Stimulated activated effector memory CD8-positive, alpha-beta T cell treated with anti-CD3 and anti-CD28 coated beads, Interleukin-12 subunit alpha, Interleukin-12 subunit beta, amount 100 ng/mL, for 72 hours (primary cell): ENCODE measurements at regions not wholly inside any gene's neighbourhood (a gene's known extent, or its start where the extent isn't known, plus 50 kb on each side); places are given as distances from the start of the nearest gene placed in this dataset.
A peak's percentile ranks its signal among the peaks of the same experiment; 100 is the strongest.

Source experiments
- ATAC-seq: fragments of 150-1000 bp; cut with Tn5 transposase; 2 replicates; pipeline ENCODE4 v1.10.0; 2021
- DNase-seq, 2 donors: peaks; one replicate each; pipeline ENCODE4 v3.0.0; 2021 to 2022; ENCODE audit warnings: low spot score in 2 of 2
- H3K27ac Mint-ChIP-seq: one replicate; pipeline ENCODE4 v1.8.0; 2022; ENCODE audit warnings: mild to moderate bottlenecking, mixed read lengths
- H3K36me3 Mint-ChIP-seq: one replicate; pipeline ENCODE4 v1.8.0; 2022; ENCODE audit warnings: mild to moderate bottlenecking, mixed read lengths
- H3K4me1 Mint-ChIP-seq: one replicate; pipeline ENCODE4 v1.8.0; 2022; ENCODE audit warnings: mixed read lengths
- H3K4me3 Mint-ChIP-seq: one replicate; pipeline ENCODE4 v1.8.0; 2022; ENCODE audit warnings: mild to moderate bottlenecking, mixed read lengths
- H3K9me3 Mint-ChIP-seq: one replicate; pipeline ENCODE4 v1.8.0; 2022; ENCODE audit warnings: mixed read lengths

- Mint-ChIP-seq H3K27ac (no peak overlapping the region), H3K4me3 (no peak overlapping the region), H3K9me3 (no peaks in the 10 kb centered on the region), H3K36me3 (no peaks in the 10 kb centered on the region), H3K4me1 (no peaks in the 10 kb centered on the region)
- ATAC-seq (no peak), DNase-seq (no peak)
Observed at GRCh38 chr5:61731267-61731945, 399.3 kb downstream of the ZSWIM6 start.

GRCh38 chr5:61731946-61732314, 399.9 kb downstream of the ZSWIM6 start:
- ATAC-seq (no peak), DNase-seq (no peak)
- H3K4me3 Mint-ChIP-seq: no peak overlapping the region
- no peaks in the 10 kb centered on the region for H3K4me1 Mint-ChIP-seq
- H3K36me3 Mint-ChIP-seq: no peaks in the 10 kb centered on the region
- no peaks in the 10 kb centered on the region for H3K9me3 Mint-ChIP-seq
- no peak overlapping the region for H3K27ac Mint-ChIP-seq

- Mint-ChIP-seq H3K36me3 (no peaks in the 10 kb centered on the region), H3K9me3 (no peaks in the 10 kb centered on the region), H3K4me1 (no peaks in the 10 kb centered on the region), H3K27ac (no peak overlapping the region), H3K4me3 (no peak overlapping the region)
- DNase-seq (no peak), ATAC-seq (no peak)
Observed at GRCh38 chr5:61732369-61732768, 400.3 kb downstream of the ZSWIM6 start.

GRCh38 chr5:61732796-61733195, 400.7 kb downstream of the ZSWIM6 start:
- DNase-seq (no peak), ATAC-seq (no peak)
- H3K36me3 Mint-ChIP-seq: no peaks in the 10 kb centered on the region
- no peak overlapping the region for H3K4me3 Mint-ChIP-seq
- no peak overlapping the region for H3K27ac Mint-ChIP-seq
- H3K9me3 Mint-ChIP-seq: no peaks in the 10 kb centered on the region
- no peaks in the 10 kb centered on the region for H3K4me1 Mint-ChIP-seq

- Mint-ChIP-seq H3K27ac (no peak overlapping the region), H3K4me1 (no peaks in the 10 kb centered on the region), H3K4me3 (no peak overlapping the region), H3K9me3 (no peaks in the 10 kb centered on the region), H3K36me3 (no peaks in the 10 kb centered on the region)
- ATAC-seq (peak; percentile 31), DNase-seq (no peak)
Observed at GRCh38 chr5:61734001-61734400, 401.9 kb downstream of the ZSWIM6 start.

GRCh38 chr5:61734966-61735365, 402.9 kb downstream of the ZSWIM6 start:
- ATAC-seq: no peak
- DNase-seq: no peak
- H3K9me3 Mint-ChIP-seq: no peaks in the 10 kb centered on the region
- H3K4me1 Mint-ChIP-seq: no peaks in the 10 kb centered on the region
- no peak overlapping the region for H3K4me3 Mint-ChIP-seq
- no peak overlapping the region for H3K27ac Mint-ChIP-seq
- H3K36me3 Mint-ChIP-seq: no peaks in the 10 kb centered on the region

GRCh38 chr5:61735531-61735930, 403.5 kb downstream of the ZSWIM6 start:
- no peaks in the 10 kb centered on the region for H3K4me1 Mint-ChIP-seq
- H3K27ac Mint-ChIP-seq: no peak overlapping the region
- H3K4me3 Mint-ChIP-seq: no peak overlapping the region

GRCh38 chr5:61735995-61736394, 403.9 kb downstream of the ZSWIM6 start:
- no peak for DNase-seq
- no peak overlapping the region for H3K4me3 Mint-ChIP-seq
- no peaks in the 10 kb centered on the region for H3K9me3 Mint-ChIP-seq
- H3K27ac Mint-ChIP-seq: no peak overlapping the region
- no peak for ATAC-seq
- H3K36me3 Mint-ChIP-seq: no peaks in the 10 kb centered on the region
- no peaks in the 10 kb centered on the region for H3K4me1 Mint-ChIP-seq

More at GRCh38 chr5:61735531-61735930, 403.5 kb downstream of the ZSWIM6 start:
- ATAC-seq (no peak), DNase-seq (no peak)
- no peaks in the 10 kb centered on the region for H3K36me3 Mint-ChIP-seq
- H3K9me3 Mint-ChIP-seq: no peaks in the 10 kb centered on the region

- H3K4me1 Mint-ChIP-seq: no peaks in the 10 kb centered on the region
- DNase-seq: no peak
- H3K27ac Mint-ChIP-seq: no peak overlapping the region
- H3K4me3 Mint-ChIP-seq: no peak overlapping the region
- no peaks in the 10 kb centered on the region for H3K36me3 Mint-ChIP-seq
- ATAC-seq: no peak
- no peaks in the 10 kb centered on the region for H3K9me3 Mint-ChIP-seq
Observed at GRCh38 chr5:61737301-61737963, 405.4 kb downstream of the ZSWIM6 start.

GRCh38 chr5:61737964-61738340, 405.9 kb downstream of the ZSWIM6 start:
- Mint-ChIP-seq H3K27ac (no peak overlapping the region), H3K9me3 (no peaks in the 10 kb centered on the region), H3K36me3 (no peaks in the 10 kb centered on the region), H3K4me3 (no peak overlapping the region), H3K4me1 (no peaks in the 10 kb centered on the region)
- DNase-seq (no peak), ATAC-seq (no peak)

- Mint-ChIP-seq H3K9me3 (no peaks in the 10 kb centered on the region), H3K4me3 (no peak overlapping the region), H3K27ac (no peak overlapping the region), H3K36me3 (no peaks in the 10 kb centered on the region), H3K4me1 (no peaks in the 10 kb centered on the region)
- no peak for ATAC-seq
- no peak for DNase-seq
Observed at GRCh38 chr5:61738446-61738845, 406.4 kb downstream of the ZSWIM6 start.

- Mint-ChIP-seq H3K9me3 (peaks cover 1% of the 10 kb centered on the region), H3K36me3 (no peaks in the 10 kb centered on the region), H3K4me3 (no peak overlapping the region), H3K27ac (no peak overlapping the region), H3K4me1 (no peaks in the 10 kb centered on the region)
- no peak for DNase-seq
- ATAC-seq: peak; percentile 28
Observed at GRCh38 chr5:61744690-61745619, 412.9 kb downstream of the ZSWIM6 start.

- no peak for DNase-seq
- Mint-ChIP-seq H3K9me3 (peaks cover 3% of the 10 kb centered on the region), H3K4me1 (no peaks in the 10 kb centered on the region), H3K36me3 (no peaks in the 10 kb centered on the region), H3K27ac (no peak overlapping the region), H3K4me3 (no peak overlapping the region)
- ATAC-seq: no peak
Observed at GRCh38 chr5:61746831-61747575, 414.9 kb downstream of the ZSWIM6 start.

GRCh38 chr5:61748121-61748520, 416.1 kb downstream of the ZSWIM6 start:
- H3K9me3 Mint-ChIP-seq: peaks cover 3% of the 10 kb centered on the region
- ATAC-seq (no peak), DNase-seq (no peak)
- H3K36me3 Mint-ChIP-seq: no peaks in the 10 kb centered on the region
- H3K27ac Mint-ChIP-seq: no peak overlapping the region
- no peak overlapping the region for H3K4me3 Mint-ChIP-seq
- no peaks in the 10 kb centered on the region for H3K4me1 Mint-ChIP-seq

GRCh38 chr5:61748651-61749050, 416.6 kb downstream of the ZSWIM6 start:
- peaks cover 3% of the 10 kb centered on the region for H3K9me3 Mint-ChIP-seq

More at GRCh38 chr5:61748651-61749050, 416.6 kb downstream of the ZSWIM6 start:
- DNase-seq (no peak), ATAC-seq (no peak)
- H3K4me1 Mint-ChIP-seq: no peaks in the 10 kb centered on the region
- no peak overlapping the region for H3K4me3 Mint-ChIP-seq
- no peaks in the 10 kb centered on the region for H3K36me3 Mint-ChIP-seq
- H3K27ac Mint-ChIP-seq: no peak overlapping the region
